Panc1 (cell line): ENCODE measurements at regions not wholly inside any gene's neighbourhood (a gene's known extent, or its start where the extent isn't known, plus 50 kb on each side); places are given as distances from the start of the nearest gene placed in this dataset.

Experiments
- ATAC-seq: fragments of 200-7000 bp; cut with Tn5 transposase; 2 replicates; pipeline ENCODE4 v1.9.1; 2020; ENCODE audit warnings: mild to moderate bottlenecking, moderate library complexity
- BruUV-seq: library from RNA; stranded (reverse); fragments of 400-500 nt; replicated peaks from 2 replicates; lab custom pipeline; 2021; lab: Mats Ljungman, UMichigan
- CTCF ChIA-PET: fragments of 300-600 bp; sonication (Branson Sonifier 250); formaldehyde crosslinking; loops from one replicate; lab custom pipeline; 2022; ENCODE audit warnings: antibody characterized with exemption; lab: Charles Lee
- POLR2A ChIA-PET: fragments of 300-600 bp; sonication (Branson Sonifier 250); formaldehyde crosslinking; loops from one replicate; lab custom pipeline; 2022; ENCODE audit warnings: antibody characterized with exemption; lab: Charles Lee
- DNase-seq: peaks from one replicate; pipeline ENCODE4 v3.0.0-alpha.2; 2010; ENCODE audit warnings: low read depth, low spot score
- H3K27ac ChIP-seq: 2 replicates; pipeline ENCODE4 v1.5.1; 2011; ENCODE audit warnings: mild to moderate bottlenecking, low read length, inconsistent platforms
- H3K27me3 ChIP-seq: fragments of 200-500 bp; sonication (Bioruptor generic); 2 replicates; pipeline ENCODE4 v1.6.0; 2014; ENCODE audit warnings: low read length, inconsistent platforms; ENCODE audit not compliant: control insufficient read depth, insufficient read depth
- H3K36me3 ChIP-seq: fragments of 200-500 bp; sonication (Bioruptor generic); 2 replicates; pipeline ENCODE4 v1.5.1; 2014; ENCODE audit warnings: inconsistent platforms, mild to moderate bottlenecking, low read length, moderate library complexity; ENCODE audit not compliant: control insufficient read depth, insufficient read depth
- H3K4me1 ChIP-seq: 2 replicates; pipeline ENCODE4 v1.5.1; 2011; ENCODE audit warnings: inconsistent platforms, mild to moderate bottlenecking, low read length, moderate library complexity; ENCODE audit not compliant: control insufficient read depth, insufficient read depth
- H3K4me3 ChIP-seq, 2 experiments: 2 replicates each; pipeline ENCODE4 v1.5.1; 2011 to 2012; ENCODE audit warnings: low read depth in 2 of 2, low read length in 2 of 2, mild to moderate bottlenecking in 2 of 2, inconsistent platforms in 1 of 2, moderate library complexity in 1 of 2
- H3K9me3 ChIP-seq: fragments of 200-500 bp; sonication (Bioruptor generic); 2 replicates; pipeline ENCODE4 v1.5.1; 2014; ENCODE audit warnings: low read depth, mild to moderate bottlenecking, inconsistent platforms, low read length, moderate library complexity; ENCODE audit not compliant: control insufficient read depth, insufficient read depth
- POLR2AphosphoS5 ChIP-seq: IDR thresholded peaks from 2 replicates; pipeline ENCODE4 v1.6.1; 2012; ENCODE audit warnings: mild to moderate bottlenecking, low read depth, low read length, moderate library complexity
- SIN3A ChIP-seq: IDR thresholded peaks from 2 replicates; pipeline ENCODE4 v1.6.1; 2012; ENCODE audit warnings: low read depth, mild to moderate bottlenecking, low read length, moderate library complexity, borderline replicate concordance; ENCODE audit not compliant: insufficient read depth
- TCF7L2 ChIP-seq: IDR thresholded peaks from 2 replicates; pipeline ENCODE4 v1.6.1; 2011; ENCODE audit warnings: mild to moderate bottlenecking, low read depth, low read length, inconsistent platforms
- in situ Hi-C: cut with HindIII; loops from 2 replicates; pipeline ENCODE4 v1.10.0; 2016; ENCODE audit warnings: low sequenced_read_pairs, low pct_unique_long_range_greater_than_20kb
- intact Hi-C: fragments of 100-400 bp; cut with micrococcal nuclease; formaldehyde crosslinking; loops from one replicate; pipeline ENCODE4 v1.10.0; 2022; ENCODE audit not compliant: unreplicated experiment
- TF ChIP-seq, protein P1 (sequence below): fragments of 450-650 bp; IDR thresholded peaks from 2 replicates; pipeline ENCODE4 v1.5.1; 2017; ENCODE audit warnings: mild to moderate bottlenecking
- TF ChIP-seq, protein P2 (sequence below), 2 experiments: IDR thresholded peaks; 2 replicates each; pipeline ENCODE4 v1.6.1; 2011 to 2012; ENCODE audit warnings: low read depth in 2 of 2, control low read depth in 1 of 2, low read length in 1 of 2, mild to moderate bottlenecking in 1 of 2, moderate library complexity in 1 of 2; ENCODE audit not compliant: insufficient read depth in 1 of 2

DNA sequence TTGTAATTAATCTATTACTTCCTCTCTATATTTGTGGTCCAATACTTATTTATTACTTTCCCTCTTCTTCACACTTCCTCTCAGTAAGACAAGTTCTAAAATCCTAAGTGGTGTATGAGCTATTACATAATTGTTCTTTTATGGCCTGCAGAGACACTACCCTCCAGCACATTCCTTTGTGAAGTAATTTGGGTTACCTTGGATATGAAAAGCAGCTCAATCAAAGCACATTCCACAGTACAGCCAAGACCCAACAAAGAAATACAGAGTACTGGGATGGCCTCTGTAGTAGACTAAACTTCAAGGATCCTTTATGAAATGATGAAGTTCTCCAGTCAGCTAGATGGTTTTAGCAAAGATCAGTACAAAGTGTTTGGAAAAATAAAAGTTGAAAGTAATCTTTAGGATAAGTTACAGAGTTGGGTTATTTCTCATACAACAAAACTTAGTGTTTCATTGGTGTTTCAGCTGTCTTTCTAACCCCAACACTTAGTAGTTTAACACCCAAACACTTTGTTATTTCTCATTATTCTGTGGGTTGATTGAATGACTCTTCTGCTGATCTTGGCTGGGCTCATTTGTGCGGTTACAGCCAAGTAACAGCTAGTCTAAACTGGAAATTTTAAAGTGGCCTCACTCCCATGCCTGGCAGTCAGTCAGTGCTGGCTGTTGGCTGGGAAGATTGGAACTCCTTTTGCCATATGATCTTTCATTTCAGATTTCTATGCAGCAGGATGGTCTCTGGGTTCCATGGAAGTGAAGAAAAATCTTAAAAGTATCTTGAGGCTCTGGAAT lies 161.5 kb upstream of the POU3F2 start:
- no TSS peak for BruUV-seq
- in situ Hi-C loops (no loop called here), intact Hi-C loops (no loop called here)
- TF ChIP-seq SIN3A (no peak), TCF7L2 (no peak), POLR2AphosphoS5 (no peak)
- TF ChIP-seq, protein P1, sequence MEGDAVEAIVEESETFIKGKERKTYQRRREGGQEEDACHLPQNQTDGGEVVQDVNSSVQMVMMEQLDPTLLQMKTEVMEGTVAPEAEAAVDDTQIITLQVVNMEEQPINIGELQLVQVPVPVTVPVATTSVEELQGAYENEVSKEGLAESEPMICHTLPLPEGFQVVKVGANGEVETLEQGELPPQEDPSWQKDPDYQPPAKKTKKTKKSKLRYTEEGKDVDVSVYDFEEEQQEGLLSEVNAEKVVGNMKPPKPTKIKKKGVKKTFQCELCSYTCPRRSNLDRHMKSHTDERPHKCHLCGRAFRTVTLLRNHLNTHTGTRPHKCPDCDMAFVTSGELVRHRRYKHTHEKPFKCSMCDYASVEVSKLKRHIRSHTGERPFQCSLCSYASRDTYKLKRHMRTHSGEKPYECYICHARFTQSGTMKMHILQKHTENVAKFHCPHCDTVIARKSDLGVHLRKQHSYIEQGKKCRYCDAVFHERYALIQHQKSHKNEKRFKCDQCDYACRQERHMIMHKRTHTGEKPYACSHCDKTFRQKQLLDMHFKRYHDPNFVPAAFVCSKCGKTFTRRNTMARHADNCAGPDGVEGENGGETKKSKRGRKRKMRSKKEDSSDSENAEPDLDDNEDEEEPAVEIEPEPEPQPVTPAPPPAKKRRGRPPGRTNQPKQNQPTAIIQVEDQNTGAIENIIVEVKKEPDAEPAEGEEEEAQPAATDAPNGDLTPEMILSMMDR: no peak
- TF ChIP-seq, protein P2, sequence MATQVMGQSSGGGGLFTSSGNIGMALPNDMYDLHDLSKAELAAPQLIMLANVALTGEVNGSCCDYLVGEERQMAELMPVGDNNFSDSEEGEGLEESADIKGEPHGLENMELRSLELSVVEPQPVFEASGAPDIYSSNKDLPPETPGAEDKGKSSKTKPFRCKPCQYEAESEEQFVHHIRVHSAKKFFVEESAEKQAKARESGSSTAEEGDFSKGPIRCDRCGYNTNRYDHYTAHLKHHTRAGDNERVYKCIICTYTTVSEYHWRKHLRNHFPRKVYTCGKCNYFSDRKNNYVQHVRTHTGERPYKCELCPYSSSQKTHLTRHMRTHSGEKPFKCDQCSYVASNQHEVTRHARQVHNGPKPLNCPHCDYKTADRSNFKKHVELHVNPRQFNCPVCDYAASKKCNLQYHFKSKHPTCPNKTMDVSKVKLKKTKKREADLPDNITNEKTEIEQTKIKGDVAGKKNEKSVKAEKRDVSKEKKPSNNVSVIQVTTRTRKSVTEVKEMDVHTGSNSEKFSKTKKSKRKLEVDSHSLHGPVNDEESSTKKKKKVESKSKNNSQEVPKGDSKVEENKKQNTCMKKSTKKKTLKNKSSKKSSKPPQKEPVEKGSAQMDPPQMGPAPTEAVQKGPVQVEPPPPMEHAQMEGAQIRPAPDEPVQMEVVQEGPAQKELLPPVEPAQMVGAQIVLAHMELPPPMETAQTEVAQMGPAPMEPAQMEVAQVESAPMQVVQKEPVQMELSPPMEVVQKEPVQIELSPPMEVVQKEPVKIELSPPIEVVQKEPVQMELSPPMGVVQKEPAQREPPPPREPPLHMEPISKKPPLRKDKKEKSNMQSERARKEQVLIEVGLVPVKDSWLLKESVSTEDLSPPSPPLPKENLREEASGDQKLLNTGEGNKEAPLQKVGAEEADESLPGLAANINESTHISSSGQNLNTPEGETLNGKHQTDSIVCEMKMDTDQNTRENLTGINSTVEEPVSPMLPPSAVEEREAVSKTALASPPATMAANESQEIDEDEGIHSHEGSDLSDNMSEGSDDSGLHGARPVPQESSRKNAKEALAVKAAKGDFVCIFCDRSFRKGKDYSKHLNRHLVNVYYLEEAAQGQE (IDR thresholded peaks at IDR 0.05; ENCODE audit: insufficient read depth in 1 of 2, low read depth in 2 of 2, low read length in 1 of 2): no peak
- Histone ChIP-seq H3K27ac (no peak overlapping the region), H3K4me1 (no peaks in the 10 kb centered on the region), H3K9me3 (no peaks in the 10 kb centered on the region), H3K36me3 (no peaks in the 10 kb centered on the region), H3K27me3 (no peaks in the 10 kb centered on the region), H3K4me3 (no peak overlapping the region)
- POLR2A ChIA-PET: no interaction called here
- DNase-seq (no peak), ATAC-seq (no peak)
- CTCF ChIA-PET: no interaction called here

DNA sequence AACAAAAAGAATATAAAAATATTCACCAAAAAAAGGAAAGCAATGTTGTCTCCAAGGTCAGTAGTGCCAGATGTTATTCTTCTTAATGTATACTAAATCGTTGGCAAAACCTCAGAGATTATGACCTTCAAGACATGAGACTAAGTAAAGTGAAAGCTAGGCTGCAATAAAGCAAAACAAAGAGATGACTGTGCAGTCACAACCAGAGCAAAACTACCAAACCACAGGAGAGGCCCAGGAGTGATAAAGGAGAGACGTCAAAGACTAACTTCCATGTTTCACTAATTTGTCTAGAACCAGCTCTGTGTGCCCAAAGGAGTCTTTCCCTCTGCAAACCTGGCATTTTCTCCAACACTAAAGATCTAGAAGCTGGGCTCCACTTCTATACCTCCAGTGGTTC lies 155.9 kb upstream of the POU3F2 start:
- no peak for ATAC-seq
- no peaks in the 10 kb centered on the region for H3K4me1 ChIP-seq
- POLR2A ChIA-PET: no interaction called here
- no peak overlapping the region for H3K4me3 ChIP-seq
- H3K9me3 ChIP-seq: no peaks in the 10 kb centered on the region
- BruUV-seq: no TSS peak
- DNase-seq: no peak
- H3K27ac ChIP-seq: no peak overlapping the region
- no peaks in the 10 kb centered on the region for H3K36me3 ChIP-seq
- intact Hi-C loops (no loop called here), in situ Hi-C loops (no loop called here)
- TF ChIP-seq TCF7L2 (no peak), SIN3A (no peak), POLR2AphosphoS5 (no peak)
- TF ChIP-seq, protein P1: no peak
- TF ChIP-seq, protein P2 (IDR thresholded peaks at IDR 0.05; ENCODE audit: insufficient read depth in 1 of 2, low read depth in 2 of 2, low read length in 1 of 2): no peak
- CTCF ChIA-PET: no interaction called here
- no peaks in the 10 kb centered on the region for H3K27me3 ChIP-seq
